ENCODE measurements at regions not wholly inside any gene's neighbourhood (a gene's known extent, or its start where the extent isn't known, plus 50 kb on each side); places are given as distances from the start of the nearest gene placed in this dataset.

DNA sequence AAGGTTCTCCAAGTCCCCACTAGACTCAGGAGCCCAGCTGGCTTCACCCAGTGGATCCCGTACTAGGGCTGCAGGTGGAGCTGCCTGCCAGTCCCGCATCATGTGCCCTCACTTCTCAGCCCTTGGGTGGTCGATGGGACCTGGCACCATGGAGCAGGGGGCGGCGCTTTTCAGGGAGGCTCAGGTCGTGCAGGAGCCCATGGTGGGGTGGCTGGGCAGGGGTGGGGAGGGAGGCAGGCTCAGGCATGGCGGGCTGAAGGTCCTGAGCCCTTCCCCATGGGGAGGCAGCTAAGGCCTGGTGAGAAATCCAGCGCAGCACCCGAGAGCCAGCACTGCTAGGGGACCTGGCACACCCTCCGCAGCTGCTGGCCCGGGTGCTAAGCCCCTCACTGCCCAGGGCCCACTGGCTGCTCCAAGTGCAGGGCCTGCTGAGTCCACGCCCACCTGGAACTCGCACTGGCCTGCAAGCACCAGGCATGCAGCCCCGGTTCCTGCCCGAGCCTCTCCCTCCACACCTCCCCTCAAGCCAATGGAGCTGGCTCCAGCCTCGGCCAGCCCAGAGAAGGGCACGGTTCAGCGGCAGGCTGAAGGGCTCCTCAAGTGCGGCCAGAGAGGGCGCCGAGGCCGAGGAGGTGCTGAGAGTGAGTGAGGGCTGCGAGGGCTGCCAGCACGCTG is 72.7 kb upstream of the SLIT2 start:
- DNase-seq: no peak
- intact Hi-C loops (cut with DNase I): no loop called here
- no peaks in the 10 kb centered on the region for H3K27me3 ChIP-seq
- no peak overlapping the region for H3K27ac ChIP-seq
- H3K4me1 ChIP-seq (ENCODE audit: insufficient read depth): no peaks in the 10 kb centered on the region
- no peaks in the 10 kb centered on the region for H3K36me3 ChIP-seq
- no peak overlapping the region for H3K4me3 ChIP-seq
- WGBS, 3 donors: 95 to 99% (median 97%) methylated on average over 12 to 24 of the region's 24 CpGs
- no peak for TF ChIP-seq EP300 (IDR thresholded peaks at IDR 0.05)
- TF ChIP-seq, protein P1, sequence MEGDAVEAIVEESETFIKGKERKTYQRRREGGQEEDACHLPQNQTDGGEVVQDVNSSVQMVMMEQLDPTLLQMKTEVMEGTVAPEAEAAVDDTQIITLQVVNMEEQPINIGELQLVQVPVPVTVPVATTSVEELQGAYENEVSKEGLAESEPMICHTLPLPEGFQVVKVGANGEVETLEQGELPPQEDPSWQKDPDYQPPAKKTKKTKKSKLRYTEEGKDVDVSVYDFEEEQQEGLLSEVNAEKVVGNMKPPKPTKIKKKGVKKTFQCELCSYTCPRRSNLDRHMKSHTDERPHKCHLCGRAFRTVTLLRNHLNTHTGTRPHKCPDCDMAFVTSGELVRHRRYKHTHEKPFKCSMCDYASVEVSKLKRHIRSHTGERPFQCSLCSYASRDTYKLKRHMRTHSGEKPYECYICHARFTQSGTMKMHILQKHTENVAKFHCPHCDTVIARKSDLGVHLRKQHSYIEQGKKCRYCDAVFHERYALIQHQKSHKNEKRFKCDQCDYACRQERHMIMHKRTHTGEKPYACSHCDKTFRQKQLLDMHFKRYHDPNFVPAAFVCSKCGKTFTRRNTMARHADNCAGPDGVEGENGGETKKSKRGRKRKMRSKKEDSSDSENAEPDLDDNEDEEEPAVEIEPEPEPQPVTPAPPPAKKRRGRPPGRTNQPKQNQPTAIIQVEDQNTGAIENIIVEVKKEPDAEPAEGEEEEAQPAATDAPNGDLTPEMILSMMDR (IDR thresholded peaks at IDR 0.05): no peak
- no peak for TF ChIP-seq POLR2A (IDR thresholded peaks at IDR 0.05)
- H3K9me3 ChIP-seq: no peaks in the 10 kb centered on the region

DNA sequence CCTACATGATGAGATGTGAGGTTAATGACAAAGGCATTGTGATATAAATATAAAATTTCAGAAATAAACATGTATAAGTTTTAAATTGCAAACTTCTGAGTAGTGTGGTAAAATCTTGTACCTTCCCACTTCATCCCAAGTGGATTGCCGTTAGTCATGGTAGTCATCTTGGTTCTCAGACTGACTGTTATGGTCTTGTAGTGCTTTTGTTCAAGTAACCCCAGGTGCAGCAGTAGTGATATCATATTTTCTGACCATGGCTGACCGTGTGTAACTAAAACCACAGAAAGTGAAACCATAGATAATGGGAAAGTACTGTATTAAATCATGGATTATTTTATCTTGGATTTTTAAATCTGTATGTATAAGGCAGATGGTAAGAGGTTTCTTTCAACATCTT is 74.8 kb upstream of the SLIT2 start:
- no peaks in the 10 kb centered on the region for H3K36me3 ChIP-seq
- WGBS, 3 donors: 52 to 75% (median 61%) methylated on average over 2 of the region's 2 CpGs
- H3K9me3 ChIP-seq: no peaks in the 10 kb centered on the region
- no peaks in the 10 kb centered on the region for H3K27me3 ChIP-seq
- H3K4me3 ChIP-seq: no peak overlapping the region
- H3K4me1 ChIP-seq (ENCODE audit: insufficient read depth): no peaks in the 10 kb centered on the region
- no peak overlapping the region for H3K27ac ChIP-seq
- TF ChIP-seq, protein P1 (IDR thresholded peaks at IDR 0.05): no peak
- no peak for TF ChIP-seq EP300 (IDR thresholded peaks at IDR 0.05)
- no peak for TF ChIP-seq POLR2A (IDR thresholded peaks at IDR 0.05)
- DNase-seq: no peak
- intact Hi-C loops (cut with DNase I): no loop called here

DNA sequence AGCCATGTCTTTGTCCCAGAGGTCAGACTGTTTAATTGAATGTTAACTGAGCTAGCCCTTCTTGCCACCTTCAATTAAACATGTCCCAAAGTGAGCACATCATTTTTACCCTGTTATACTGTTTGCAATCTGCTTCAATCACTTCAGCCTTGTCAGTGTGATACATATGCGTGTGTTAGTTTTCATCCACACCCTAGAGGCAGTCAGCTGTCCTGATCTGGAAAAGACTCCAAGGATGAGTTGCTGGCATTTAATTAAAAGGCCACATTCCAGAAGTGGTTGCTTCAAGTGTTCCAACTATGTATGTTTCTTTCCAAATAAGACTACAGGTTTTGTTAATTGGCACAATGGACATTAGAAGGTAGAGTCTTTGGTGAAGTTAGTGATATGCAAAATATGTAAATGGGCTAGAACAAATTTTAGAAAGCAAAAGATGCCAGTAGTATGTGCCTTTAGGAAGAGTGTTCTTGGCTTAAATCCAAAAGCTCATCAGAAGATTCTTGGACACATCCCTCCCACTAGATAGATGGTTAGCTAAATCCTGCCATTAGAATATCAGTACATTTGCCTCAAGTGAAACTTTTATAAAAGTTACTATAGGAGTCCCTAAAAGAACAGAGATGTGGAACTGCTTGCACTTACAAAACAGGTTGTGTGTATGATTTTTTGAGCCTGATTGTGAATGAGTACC is 79.5 kb upstream of the SLIT2 start:
- intact Hi-C loops (cut with DNase I): no loop called here
- H3K27me3 ChIP-seq: no peaks in the 10 kb centered on the region
- H3K27ac ChIP-seq: no peak overlapping the region
- no peak overlapping the region for H3K4me3 ChIP-seq
- WGBS, 3 donors: 57 to 68% (median 58%) methylated on average over 1 of the region's 1 CpG
- no peak for TF ChIP-seq EP300 (IDR thresholded peaks at IDR 0.05)
- TF ChIP-seq, protein P1 (IDR thresholded peaks at IDR 0.05): no peak
- no peak for TF ChIP-seq POLR2A (IDR thresholded peaks at IDR 0.05)
- H3K4me1 ChIP-seq (ENCODE audit: insufficient read depth): no peaks in the 10 kb centered on the region
- H3K9me3 ChIP-seq: no peaks in the 10 kb centered on the region
- no peaks in the 10 kb centered on the region for H3K36me3 ChIP-seq
- DNase-seq: no peak

DNA sequence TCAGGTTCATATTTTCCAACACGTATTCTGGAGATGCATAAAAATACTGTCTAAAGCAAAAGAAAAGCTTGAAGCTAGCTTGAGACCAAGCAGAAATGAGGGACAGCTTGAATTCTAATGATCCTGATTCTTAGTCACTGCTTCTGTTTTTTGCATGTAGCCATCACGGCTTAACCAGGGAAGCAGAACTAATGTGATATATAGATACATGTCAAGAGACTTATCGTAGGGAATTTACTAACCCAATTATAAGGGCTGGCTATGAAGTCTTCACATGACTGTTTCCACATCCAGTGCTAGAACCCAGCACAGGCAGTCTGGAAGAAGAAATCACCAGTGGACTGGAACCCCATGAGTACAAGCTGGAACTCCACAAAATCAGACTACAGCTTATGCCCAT is 85.2 kb upstream of the SLIT2 start:
- Histone ChIP-seq H3K27ac (no peak overlapping the region), H3K9me3 (peaks cover 0 to 3% of the 10 kb centered on the region in 2 donors), H3K36me3 (no peaks in the 10 kb centered on the region), H3K4me1 (ENCODE audit: insufficient read depth) (no peaks in the 10 kb centered on the region), H3K4me3 (no peak overlapping the region), H3K27me3 (no peaks in the 10 kb centered on the region)
- no peak for DNase-seq
- TF ChIP-seq, protein P1 (IDR thresholded peaks at IDR 0.05): no peak
- TF ChIP-seq POLR2A (IDR thresholded peaks at IDR 0.05): no peak
- TF ChIP-seq EP300 (IDR thresholded peaks at IDR 0.05): no peak
- intact Hi-C loops (cut with DNase I): no loop called here
- WGBS, 3 donors: 54 to 59% (median 54%) methylated on average over 3 of the region's 3 CpGs
